HFFc6 (cell line): ENCODE measurements at regions not wholly inside any gene's neighbourhood (a gene's known extent, or its start where the extent isn't known, plus 50 kb on each side); places are given as distances from the start of the nearest gene placed in this dataset.

Experiments used
- DNase-seq: peaks from one replicate; pipeline ENCODE4 v3.0.0-alpha.2; 2018
- H3K27ac Mint-ChIP-seq: 2 replicates; pipeline ENCODE4 v1.8.0; 2020; ENCODE audit warnings: mild to moderate bottlenecking, mixed read lengths
- H3K27me3 Mint-ChIP-seq: 2 replicates; pipeline ENCODE4 v1.8.0; 2021; ENCODE audit warnings: mild to moderate bottlenecking, moderate library complexity, mixed read lengths; ENCODE audit not compliant: insufficient read depth
- H3K36me3 Mint-ChIP-seq: 2 replicates; pipeline ENCODE4 v1.8.0; 2021; ENCODE audit warnings: low read depth, mixed read lengths
- H3K4me1 Mint-ChIP-seq: 2 replicates; pipeline ENCODE4 v1.8.0; 2020; ENCODE audit warnings: low read depth, mixed read lengths
- H3K4me3 Mint-ChIP-seq: 2 replicates; pipeline ENCODE4 v1.8.0; 2020; ENCODE audit warnings: mild to moderate bottlenecking, moderate library complexity, mixed read lengths
- H3K9me3 Mint-ChIP-seq: 2 replicates; pipeline ENCODE4 v1.8.0; 2020; ENCODE audit warnings: mild to moderate bottlenecking, mixed read lengths
- CTCF ChIP-seq: fragments of 200-600 bp; sonication (generic); IDR thresholded peaks from 2 replicates; pipeline ENCODE4 v1.5.0; 2021; ENCODE audit warnings: antibody characterized with exemption, mild to moderate bottlenecking

GRCh38 chr3:40680685-40681657, 156.2 kb downstream of the ZNF621 start:
- DNase-seq = no peak
- H3K4me1 Mint-ChIP-seq = no peaks in the 10 kb centered on the region
- no peaks in the 10 kb centered on the region for H3K36me3 Mint-ChIP-seq
- peaks cover 24% of the 10 kb centered on the region for H3K9me3 Mint-ChIP-seq
- TF ChIP-seq CTCF = no peak
- H3K4me3 Mint-ChIP-seq = no peak overlapping the region
- H3K27me3 Mint-ChIP-seq = no peaks in the 10 kb centered on the region
- no peak overlapping the region for H3K27ac Mint-ChIP-seq

GRCh38 chr3:40681658-40682055, 156.9 kb downstream of the ZNF621 start:
- Mint-ChIP-seq H3K9me3 (peaks cover 24% of the 10 kb centered on the region), H3K36me3 (no peaks in the 10 kb centered on the region), H3K27ac (no peak overlapping the region), H3K4me1 (no peaks in the 10 kb centered on the region), H3K27me3 (no peaks in the 10 kb centered on the region), H3K4me3 (no peak overlapping the region)
- no peak for DNase-seq
- TF ChIP-seq CTCF = no peak

GRCh38 chr3:40689837-40690236, 165.1 kb downstream of the ZNF621 start:
- no peaks in the 10 kb centered on the region for H3K4me1 Mint-ChIP-seq
- peaks cover 21% of the 10 kb centered on the region for H3K9me3 Mint-ChIP-seq
- no peak overlapping the region for H3K4me3 Mint-ChIP-seq
- TF ChIP-seq CTCF = no peak
- H3K27me3 Mint-ChIP-seq = no peaks in the 10 kb centered on the region
- no peak for DNase-seq
- H3K27ac Mint-ChIP-seq = no peak overlapping the region
- no peaks in the 10 kb centered on the region for H3K36me3 Mint-ChIP-seq

GRCh38 chr3:40690749-40691451, 166.1 kb downstream of the ZNF621 start:
- H3K36me3 Mint-ChIP-seq = no peaks in the 10 kb centered on the region
- H3K27me3 Mint-ChIP-seq = no peaks in the 10 kb centered on the region
- no peak for TF ChIP-seq CTCF
- H3K4me1 Mint-ChIP-seq = no peaks in the 10 kb centered on the region
- H3K4me3 Mint-ChIP-seq = no peak overlapping the region
- no peak overlapping the region for H3K27ac Mint-ChIP-seq
- DNase-seq = no peak
- peaks cover 21% of the 10 kb centered on the region for H3K9me3 Mint-ChIP-seq

GRCh38 chr3:40691452-40691861, 166.7 kb downstream of the ZNF621 start:
- Mint-ChIP-seq H3K4me3 (no peak overlapping the region), H3K36me3 (no peaks in the 10 kb centered on the region), H3K4me1 (no peaks in the 10 kb centered on the region), H3K27me3 (no peaks in the 10 kb centered on the region), H3K9me3 (peaks cover 21% of the 10 kb centered on the region), H3K27ac (no peak overlapping the region)
- TF ChIP-seq CTCF = no peak
- DNase-seq = no peak
